IMR-90 (cell line): ENCODE measurements at regions not wholly inside any gene's neighbourhood (a gene's known extent, or its start where the extent isn't known, plus 50 kb on each side); places are given as distances from the start of the nearest gene placed in this dataset.

Experiments used
- CTCF ChIP-seq: conservative IDR thresholded peaks from 2 replicates; pipeline ENCODE4 v1.5.1; 2012; ENCODE audit warnings: mild to moderate bottlenecking, low read depth, low read length, improper control_type of control experiment
- MAZ ChIP-seq: IDR thresholded peaks from 2 replicates; pipeline ENCODE4 v1.6.1; 2012; ENCODE audit warnings: low read depth, mild to moderate bottlenecking, low read length, improper control_type of control experiment, moderate library complexity, borderline replicate concordance
- RFX5 ChIP-seq: IDR thresholded peaks from 2 replicates; pipeline ENCODE4 v1.8.0; 2012; ENCODE audit warnings: low read depth, mild to moderate bottlenecking, low read length, moderate library complexity

GRCh38 chr3:171528102-171528501, 67.9 kb upstream of the TNIK start:
- TF ChIP-seq RFX5 (no peak), CTCF (no peak), MAZ (no peak)
